ENCODE measurements at regions not wholly inside any gene's neighbourhood (a gene's known extent, or its start where the extent isn't known, plus 50 kb on each side); places are given as distances from the start of the nearest gene placed in this dataset.
A peak's percentile ranks its signal among the peaks of the same experiment; 100 is the strongest.

- H3K9me3 ChIP-seq (replicated peaks in 1 of 3) = no peaks in the 10 kb centered on the region
- DNase-seq = peak in 4 of 7 donors; percentile 58 to 74 (median 67)
- H3K4me3 ChIP-seq = peak overlapping the region in 1 of 4 donors; percentile 40
- H3K27me3 ChIP-seq = no peaks in the 10 kb centered on the region
- TF ChIP-seq POLR2A (IDR thresholded peaks at IDR 0.05) (peak in 1 of 2 donors; percentile 42), CTCF (IDR thresholded peaks at IDR 0.05) (no peak)
- intact Hi-C loops (cut with DNase I) = no loop called here
- H3K27ac ChIP-seq = peak overlapping the region; percentile 76 to 99 (median 98)
- WGBS, 4 donors = 41 to 58% (median 48%) methylated on average over 12 to 19 of the region's 19 CpGs
- H3K36me3 ChIP-seq (replicated peaks in 1 of 2) = no peaks in the 10 kb centered on the region
- peaks cover 51 to 74% of the 10 kb centered on the region in 2 donors for H3K4me1 ChIP-seq (replicated peaks in 1 of 2)
These were observed 79.1 kb upstream of the WNT7B start for GRCh38 chr22:46055911-46056545.

DNA sequence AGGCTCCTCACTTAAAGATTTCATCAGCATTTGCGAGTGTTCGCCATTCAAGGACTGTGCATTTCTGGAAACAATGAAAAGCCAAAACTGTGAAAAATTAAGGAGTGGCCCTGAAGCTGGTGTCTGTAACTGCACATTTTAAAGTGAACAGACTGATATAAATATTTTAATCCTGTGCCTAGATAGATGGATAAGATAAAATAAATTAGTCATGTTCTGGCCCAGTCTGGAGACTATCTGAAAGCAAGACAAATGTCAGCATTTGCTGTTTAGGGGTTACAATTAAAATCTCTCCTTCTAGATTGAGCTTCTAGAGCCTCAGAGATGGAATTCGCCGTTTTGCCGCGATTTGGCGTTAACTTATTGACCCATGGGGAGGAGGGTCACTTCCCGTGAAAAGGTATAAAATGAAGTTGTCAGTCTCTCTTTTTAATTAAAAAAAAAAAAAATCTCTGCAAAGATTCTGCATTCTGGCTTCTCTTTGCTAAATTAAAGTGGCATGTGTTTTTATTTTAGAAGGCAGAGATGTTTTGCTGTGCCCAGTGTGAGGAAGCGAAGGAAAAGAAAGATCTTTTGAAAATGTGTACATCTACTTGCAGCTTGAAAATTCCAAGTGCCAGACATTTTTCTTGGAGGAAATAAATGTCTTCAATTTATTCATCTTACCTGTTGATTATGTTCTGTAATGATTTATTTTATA is 79.7 kb upstream of the WNT7B start:
- Histone ChIP-seq H3K4me1 (replicated peaks in 1 of 2) (peaks cover 51 to 67% of the 10 kb centered on the region in 2 donors), H3K27me3 (no peaks in the 10 kb centered on the region), H3K27ac (peak overlapping the region; percentile 76 to 99 (median 98)), H3K9me3 (replicated peaks in 1 of 3) (no peaks in the 10 kb centered on the region), H3K36me3 (replicated peaks in 1 of 2) (no peaks in the 10 kb centered on the region), H3K4me3 (peak overlapping the region in 1 of 4 donors; percentile 40)
- TF ChIP-seq POLR2A (IDR thresholded peaks at IDR 0.05) (peak in 1 of 2 donors; percentile 24), CTCF (IDR thresholded peaks at IDR 0.05) (no peak)
- intact Hi-C loops (cut with DNase I) = no loop called here
- DNase-seq = peak in 3 of 7 donors; percentile 10 to 50 (median 24)
- 36 to 45% (median 43%) methylated on average over 9 of the region's 9 CpGs for WGBS, 4 donors

DNA sequence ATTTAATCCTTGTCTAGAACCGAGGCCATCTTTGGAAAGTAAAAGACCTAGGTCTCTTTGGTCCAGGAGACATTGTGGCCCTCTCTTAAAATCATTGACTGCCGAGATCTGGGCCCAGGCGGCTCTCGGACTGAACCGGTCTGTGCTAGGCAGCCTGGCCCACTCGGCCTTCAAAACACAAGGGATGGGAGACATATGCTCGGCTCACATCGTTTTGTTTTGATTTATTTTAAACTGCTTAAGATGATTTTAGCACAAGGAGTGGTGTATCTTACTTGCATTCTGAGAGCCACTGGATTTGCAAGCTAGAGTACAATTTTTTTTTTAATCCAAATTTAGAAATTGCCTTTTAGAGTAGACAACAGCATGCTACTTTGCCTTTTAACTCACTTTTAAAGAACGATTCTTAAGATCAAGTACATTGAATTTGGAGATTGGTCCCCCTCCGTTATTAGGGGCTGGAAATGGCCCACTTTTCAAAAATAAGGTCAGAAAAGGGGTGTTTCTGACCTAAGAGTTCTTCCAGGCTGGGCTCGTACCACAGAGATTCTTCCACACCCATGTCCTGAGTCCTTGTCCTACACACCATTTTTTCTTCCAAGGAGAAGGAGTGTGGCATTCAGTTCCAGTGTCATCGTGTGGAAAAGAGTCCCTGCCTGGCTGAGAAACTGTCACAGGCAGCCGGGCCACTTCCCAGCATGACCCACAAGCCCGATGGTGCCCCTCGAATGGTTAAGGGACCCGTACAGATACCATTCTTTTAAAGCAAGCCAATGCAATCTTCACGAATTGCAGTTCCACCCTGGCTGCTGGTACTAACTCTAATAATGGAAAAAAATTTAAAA is 80.5 kb upstream of the WNT7B start:
- peak in 4 of 7 donors; percentile 20 to 53 (median 22) for DNase-seq
- Histone ChIP-seq H3K36me3 (replicated peaks in 1 of 2) (no peaks in the 10 kb centered on the region), H3K4me1 (replicated peaks in 1 of 2) (peaks cover 46 to 61% of the 10 kb centered on the region in 2 donors), H3K4me3 (peak overlapping the region in 1 of 4 donors; percentile 40), H3K27ac (peak overlapping the region in 4 of 5 donors; percentile 51 to 99 (median 96)), H3K9me3 (replicated peaks in 1 of 3) (no peaks in the 10 kb centered on the region), H3K27me3 (no peaks in the 10 kb centered on the region)
- 43 to 55% (median 49%) methylated on average over 17 of the region's 17 CpGs for WGBS, 4 donors
- intact Hi-C loops (cut with DNase I) = no loop called here
- TF ChIP-seq POLR2A (IDR thresholded peaks at IDR 0.05) = no peak
- no peak for TF ChIP-seq CTCF (IDR thresholded peaks at IDR 0.05)

DNA sequence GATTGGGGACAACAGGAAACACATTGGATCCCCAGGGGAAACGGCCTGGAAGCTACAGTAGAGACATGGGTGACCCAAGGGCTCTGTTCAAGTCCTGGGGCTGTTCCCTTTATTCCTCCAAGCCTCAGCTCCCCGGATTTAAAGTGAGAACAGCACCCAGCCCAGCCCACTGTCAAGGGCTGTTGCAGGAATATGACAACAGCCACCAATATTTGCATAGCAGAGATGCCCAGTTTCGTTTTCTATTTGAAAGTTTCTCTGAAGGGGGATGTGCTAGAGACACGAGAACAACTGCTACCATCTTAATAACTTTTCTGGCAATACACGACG is 81.1 kb upstream of the WNT7B start:
- DNase-seq = peak in 6 of 7 donors; percentile 33 to 72 (median 48)
- 34 to 42% (median 38%) methylated on average over 6 of the region's 6 CpGs for WGBS, 4 donors
- peaks cover 40 to 60% of the 10 kb centered on the region in 2 donors for H3K4me1 ChIP-seq (replicated peaks in 1 of 2)
- intact Hi-C loops (cut with DNase I) = no loop called here
- TF ChIP-seq CTCF (IDR thresholded peaks at IDR 0.05) (no peak), POLR2A (IDR thresholded peaks at IDR 0.05) (peak in 1 of 2 donors; percentile 25)
- H3K27me3 ChIP-seq = no peaks in the 10 kb centered on the region
- H3K36me3 ChIP-seq (replicated peaks in 1 of 2) = no peaks in the 10 kb centered on the region
- H3K4me3 ChIP-seq = peak overlapping the region in 1 of 4 donors; percentile 18
- peak overlapping the region in 4 of 5 donors; percentile 51 to 99 (median 96) for H3K27ac ChIP-seq
- H3K9me3 ChIP-seq (replicated peaks in 1 of 3) = no peaks in the 10 kb centered on the region

All from adrenal gland (tissue), 9 donors.